Naive thymus-derived CD8-positive, alpha-beta T cell (primary cell): ENCODE measurements at regions not wholly inside any gene's neighbourhood (a gene's known extent, or its start where the extent isn't known, plus 50 kb on each side); places are given as distances from the start of the nearest gene placed in this dataset.

Experiments used
- ATAC-seq, 2 donors: fragments of 150-1000 bp; cut with Tn5 transposase in 1 of 2; sonication (Bioruptor Pico), chemical (Tn5 transposase) in 1 of 2; 1 replicate in 1 of 2; 2 replicates in 1 of 2; pipeline ENCODE4 v1.10.0; 2021; ENCODE audit warnings: mild to moderate bottlenecking in 2 of 2, moderate library complexity in 2 of 2
- POLR2A ChIA-PET: fragments of 350-600 bp; sonication (Branson Sonifier 250); formaldehyde crosslinking; loops from one replicate; lab custom pipeline; 2021; ENCODE audit warnings: antibody characterized with exemption; lab: Charles Lee
- DNase-seq, 10 donors: peaks; one replicate each; pipeline versions ENCODE4 v3.0.0 to v3.0.0-alpha.2; 2020 to 2022
- H3K27ac Mint-ChIP-seq, 10 donors: one replicate each; pipeline ENCODE4 v1.8.0; 2020 to 2022; ENCODE audit warnings: mild to moderate bottlenecking in 10 of 10, mixed read lengths in 10 of 10, moderate library complexity in 4 of 10, inconsistent platforms in 1 of 10
- H3K27me3 Mint-ChIP-seq, 5 donors: one replicate each; pipeline ENCODE4 v1.8.0; 2021 to 2022; ENCODE audit warnings: mixed read lengths in 5 of 5
- H3K36me3 Mint-ChIP-seq, 3 donors: one replicate each; pipeline ENCODE4 v1.8.0; 2020 to 2022; ENCODE audit warnings: mixed read lengths in 3 of 3, mild to moderate bottlenecking in 2 of 3, inconsistent platforms in 1 of 3
- H3K4me1 Mint-ChIP-seq, 4 donors: one replicate each; pipeline ENCODE4 v1.8.0; 2021 to 2022; ENCODE audit warnings: mixed read lengths in 4 of 4
- H3K4me3 Mint-ChIP-seq, 10 donors: one replicate each; pipeline ENCODE4 v1.8.0; 2020 to 2022; ENCODE audit warnings: mild to moderate bottlenecking in 10 of 10, mixed read lengths in 10 of 10, moderate library complexity in 6 of 10, inconsistent platforms in 1 of 10
- H3K9me3 Mint-ChIP-seq, 9 donors: one replicate each; pipeline ENCODE4 v1.8.0; 2020 to 2022; ENCODE audit warnings: mixed read lengths in 9 of 9, mild to moderate bottlenecking in 3 of 9, inconsistent platforms in 1 of 9, moderate library complexity in 1 of 9

DNA sequence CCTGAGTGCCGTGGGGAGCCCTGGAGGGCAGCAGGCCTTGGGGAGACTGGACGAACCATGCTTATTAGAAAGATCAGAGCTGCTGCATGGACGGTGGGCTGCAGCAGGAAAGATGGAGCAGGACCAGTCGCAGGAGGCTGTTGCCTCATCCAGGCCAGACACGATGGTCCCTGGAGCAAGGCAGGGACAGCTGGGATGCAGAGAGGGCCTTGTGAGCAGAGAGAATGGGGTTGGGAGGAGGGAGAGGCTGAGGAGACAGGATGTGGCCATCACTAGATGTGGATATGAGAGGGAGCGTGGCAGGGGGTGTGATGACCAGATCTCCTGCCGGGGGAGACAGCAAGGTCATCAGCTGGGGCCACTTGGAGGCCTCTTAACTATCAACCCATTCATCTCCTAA, 727.6 kb downstream of the PTPRU start:
- Mint-ChIP-seq H3K9me3 (no peaks in the 10 kb centered on the region), H3K4me1 (peaks cover 0 to 2% (median 0%) of the 10 kb centered on the region in 4 donors), H3K27me3 (peaks cover 1 to 38% (median 12%) of the 10 kb centered on the region in 5 donors), H3K27ac (no peak overlapping the region), H3K36me3 (no peaks in the 10 kb centered on the region), H3K4me3 (no peak overlapping the region)
- POLR2A ChIA-PET: no interaction called here
- ATAC-seq (no peak), DNase-seq (no peak)

DNA sequence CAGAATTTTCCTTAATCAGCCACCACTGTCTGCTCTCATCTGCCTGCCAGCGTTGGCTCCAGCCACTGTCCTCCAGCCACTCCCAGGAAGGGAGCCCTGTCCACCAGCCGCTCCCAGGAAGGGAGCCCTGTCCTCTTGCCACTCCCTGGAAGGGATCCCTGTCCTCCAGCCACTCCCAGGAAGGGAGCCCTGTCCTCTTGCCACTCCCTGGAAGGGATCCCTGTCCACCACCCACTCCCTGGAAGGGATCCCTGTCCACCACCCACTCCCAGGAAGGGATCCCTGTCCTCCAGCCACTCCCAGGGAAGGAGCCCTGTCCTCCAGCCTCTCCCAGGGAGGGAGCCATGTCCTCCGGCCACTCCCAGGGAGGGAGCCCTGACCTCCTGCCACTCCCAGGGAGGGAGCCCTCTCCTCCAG, 726.5 kb downstream of the PTPRU start:
- no peaks in the 10 kb centered on the region for H3K36me3 Mint-ChIP-seq
- no peak overlapping the region for H3K4me3 Mint-ChIP-seq
- H3K27me3 Mint-ChIP-seq: peaks cover 1 to 44% (median 12%) of the 10 kb centered on the region in 5 donors
- POLR2A ChIA-PET: no interaction called here
- ATAC-seq (no peak), DNase-seq (no peak)
- no peaks in the 10 kb centered on the region for H3K9me3 Mint-ChIP-seq
- H3K4me1 Mint-ChIP-seq: peaks cover 0 to 2% (median 0%) of the 10 kb centered on the region in 4 donors
- no peak overlapping the region for H3K27ac Mint-ChIP-seq

DNA sequence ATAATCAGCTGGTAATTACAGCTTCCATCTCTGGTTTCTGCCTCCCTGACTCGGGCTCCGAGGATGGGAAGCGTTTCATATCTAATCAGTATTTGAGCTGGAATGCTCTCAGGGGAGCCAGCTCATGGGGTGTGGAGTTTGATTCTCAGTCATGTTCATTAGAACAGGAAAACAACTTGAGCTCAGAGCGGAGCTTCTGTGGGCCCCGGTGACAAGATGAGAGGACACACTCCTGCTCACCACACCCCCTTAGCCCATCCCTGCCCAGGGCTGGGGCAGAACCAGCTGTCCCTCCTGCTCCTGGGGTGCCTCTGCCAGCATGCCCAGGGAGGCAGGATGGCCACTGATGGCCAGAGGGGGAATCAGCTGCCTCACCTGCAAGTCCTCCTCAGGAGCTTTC, 726.0 kb downstream of the PTPRU start:
- Mint-ChIP-seq H3K4me1 (peaks cover 0 to 2% (median 0%) of the 10 kb centered on the region in 4 donors), H3K36me3 (no peaks in the 10 kb centered on the region), H3K4me3 (no peak overlapping the region), H3K27me3 (peaks cover 1 to 45% (median 12%) of the 10 kb centered on the region in 5 donors), H3K27ac (no peak overlapping the region), H3K9me3 (no peaks in the 10 kb centered on the region)
- POLR2A ChIA-PET: no interaction called here
- no peak for DNase-seq
- ATAC-seq: no peak

DNA sequence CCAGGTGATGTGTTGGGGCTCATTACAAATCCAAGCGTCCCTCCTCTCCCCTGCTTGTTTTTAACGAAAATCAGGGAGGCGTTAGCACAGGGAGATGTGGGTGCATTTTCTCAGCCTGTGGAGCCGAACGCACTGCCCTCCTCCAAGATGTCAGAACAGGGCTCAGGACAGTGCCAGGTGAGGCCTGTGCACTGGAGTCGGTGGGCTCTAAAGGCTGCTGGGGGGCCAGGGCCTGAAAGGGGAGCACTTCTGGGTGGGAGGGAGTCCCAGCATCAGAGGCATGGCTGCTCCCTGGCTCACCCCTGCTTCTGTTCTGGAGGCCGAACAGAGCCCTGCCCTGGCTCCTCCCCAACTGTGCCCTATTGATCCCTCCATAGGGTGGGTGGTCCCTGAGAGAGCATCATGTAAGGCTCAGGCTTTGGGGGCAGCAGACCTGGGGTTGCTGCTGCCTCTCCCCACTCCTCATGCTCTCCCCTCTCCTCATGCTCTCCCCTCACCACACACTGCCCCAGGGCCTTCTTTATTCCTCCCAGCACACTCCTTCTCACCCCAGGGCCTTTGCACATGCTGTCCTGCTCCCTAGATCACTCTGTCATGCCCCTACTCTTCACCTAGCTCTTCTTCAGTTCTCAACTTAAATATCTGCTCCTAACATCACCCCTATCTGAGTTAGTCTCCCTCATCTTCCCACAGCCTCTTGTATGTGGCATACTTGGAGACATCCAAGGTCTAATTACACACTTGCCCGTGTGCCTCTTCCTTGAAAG, 725.2 kb downstream of the PTPRU start:
- peaks cover 0 to 2% (median 0%) of the 10 kb centered on the region in 4 donors for H3K4me1 Mint-ChIP-seq
- no peak overlapping the region for H3K4me3 Mint-ChIP-seq
- H3K27me3 Mint-ChIP-seq: peaks cover 1 to 49% (median 12%) of the 10 kb centered on the region in 5 donors
- no peak overlapping the region for H3K27ac Mint-ChIP-seq
- no peaks in the 10 kb centered on the region for H3K36me3 Mint-ChIP-seq
- no peaks in the 10 kb centered on the region for H3K9me3 Mint-ChIP-seq
- POLR2A ChIA-PET: no interaction called here
- DNase-seq: no peak
- ATAC-seq: no peak

DNA sequence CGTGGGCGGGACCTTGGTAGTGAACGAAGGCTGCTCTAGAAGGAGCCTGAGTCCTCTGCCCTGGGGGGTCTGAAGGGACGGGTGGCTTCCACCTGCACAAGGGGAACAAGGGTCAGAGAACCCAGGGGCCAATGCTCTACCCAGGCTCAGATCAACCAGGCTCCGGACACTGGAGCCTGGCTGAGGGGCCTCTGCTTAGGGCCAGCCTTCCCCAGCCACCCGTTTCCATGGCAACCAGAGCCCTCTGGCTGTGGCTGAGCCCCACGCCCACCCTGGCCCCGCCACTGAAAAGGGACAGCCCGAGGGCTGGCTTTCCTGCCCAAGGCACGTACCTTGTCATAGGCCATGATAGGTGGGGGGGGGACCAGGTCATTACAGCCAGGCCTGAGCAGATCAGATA, 724.6 kb downstream of the PTPRU start:
- H3K9me3 Mint-ChIP-seq: no peaks in the 10 kb centered on the region
- H3K4me3 Mint-ChIP-seq: no peak overlapping the region
- H3K27me3 Mint-ChIP-seq: peaks cover 0 to 44% (median 12%) of the 10 kb centered on the region in 5 donors
- no peak for ATAC-seq
- no peak for DNase-seq
- no peak overlapping the region for H3K27ac Mint-ChIP-seq
- peaks cover 0 to 2% (median 0%) of the 10 kb centered on the region in 4 donors for H3K4me1 Mint-ChIP-seq
- H3K36me3 Mint-ChIP-seq: no peaks in the 10 kb centered on the region
- POLR2A ChIA-PET: no interaction called here

DNA sequence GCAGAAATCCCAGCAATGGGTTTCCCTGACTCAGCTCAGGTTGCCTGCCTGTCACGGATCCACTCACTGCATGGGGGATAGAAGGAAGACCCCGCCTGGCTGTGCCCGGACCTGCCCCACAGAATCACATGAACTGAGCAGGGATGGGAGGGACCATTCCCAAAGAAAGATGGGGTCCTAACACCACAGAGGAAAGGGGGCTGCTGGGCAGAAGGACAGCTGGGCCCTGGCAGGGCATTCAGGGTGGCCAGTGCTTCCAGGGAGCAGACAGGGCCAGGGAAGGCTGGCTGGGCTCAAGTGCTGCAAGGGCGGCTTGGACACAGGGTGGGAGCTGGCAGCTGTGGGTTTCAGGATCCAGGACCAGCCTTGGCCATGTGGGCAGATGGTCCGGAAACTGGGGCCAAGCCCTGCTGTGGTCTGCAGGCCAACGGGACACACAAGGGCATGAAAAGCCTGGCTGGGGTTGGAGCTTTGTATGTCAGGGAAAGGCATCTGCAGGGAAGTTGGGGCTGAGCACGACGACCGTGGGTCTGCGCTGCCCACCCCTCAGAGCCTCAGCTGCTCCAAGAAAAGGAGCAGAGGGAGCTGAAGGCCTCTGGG, 723.9 kb downstream of the PTPRU start:
- Mint-ChIP-seq H3K9me3 (no peaks in the 10 kb centered on the region), H3K4me3 (no peak overlapping the region), H3K36me3 (no peaks in the 10 kb centered on the region), H3K4me1 (peaks cover 0 to 4% (median 0%) of the 10 kb centered on the region in 4 donors), H3K27ac (no peak overlapping the region), H3K27me3 (peaks cover 0 to 41% (median 11%) of the 10 kb centered on the region in 5 donors)
- DNase-seq (no peak), ATAC-seq (no peak)
- POLR2A ChIA-PET: no interaction called here

DNA sequence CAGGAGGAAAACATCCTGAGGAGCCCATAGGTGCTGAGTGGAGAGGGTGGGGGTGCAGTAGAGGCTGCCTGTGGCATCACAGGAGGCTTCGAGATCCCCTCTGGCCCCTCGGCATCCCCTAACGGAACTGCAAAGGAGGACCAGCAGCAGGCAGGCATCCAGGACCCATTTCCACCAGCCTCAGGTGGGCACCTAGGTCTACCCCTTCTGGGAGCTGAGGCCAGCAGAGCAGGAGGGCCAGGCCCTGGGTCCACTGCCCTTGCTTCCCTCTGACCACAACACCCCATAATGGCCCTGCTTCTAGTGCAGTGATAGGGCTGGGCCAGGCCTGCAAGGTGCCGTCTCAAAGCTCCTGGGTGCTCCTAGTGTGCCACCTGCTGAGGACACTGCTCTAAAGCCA, 723.0 kb downstream of the PTPRU start:
- H3K4me1 Mint-ChIP-seq: peaks cover 0 to 4% (median 0%) of the 10 kb centered on the region in 4 donors

DNA sequence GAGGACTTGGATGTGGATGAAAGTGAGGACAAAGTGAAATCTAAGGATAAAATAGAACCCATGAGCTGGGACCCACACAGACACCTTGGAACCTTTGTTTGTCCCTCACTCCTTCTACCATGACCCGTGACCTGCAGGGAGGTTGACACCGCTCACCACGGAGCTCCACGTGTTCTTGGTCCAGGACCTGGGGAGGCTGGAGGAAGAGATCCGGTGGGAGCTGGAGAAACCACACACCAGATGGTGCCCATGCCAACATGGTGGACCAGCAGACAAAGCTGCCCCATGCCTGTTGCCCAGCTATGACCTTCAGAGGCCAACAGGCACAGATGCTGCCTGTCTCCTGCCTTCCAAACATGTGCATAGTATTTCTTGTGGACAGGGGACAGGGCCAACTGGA, 721.9 kb downstream of the PTPRU start:
- POLR2A ChIA-PET: no interaction called here
- ATAC-seq (no peak), DNase-seq (no peak)
- H3K27me3 Mint-ChIP-seq: peaks cover 2 to 35% (median 10%) of the 10 kb centered on the region in 5 donors
- H3K27ac Mint-ChIP-seq: no peak overlapping the region
- no peaks in the 10 kb centered on the region for H3K9me3 Mint-ChIP-seq
- H3K4me1 Mint-ChIP-seq: peaks cover 0 to 2% (median 0%) of the 10 kb centered on the region in 4 donors
- no peaks in the 10 kb centered on the region for H3K36me3 Mint-ChIP-seq
- no peak overlapping the region for H3K4me3 Mint-ChIP-seq

More for the DNA sequence above, 723.0 kb downstream of the PTPRU start:
- Mint-ChIP-seq H3K36me3 (no peaks in the 10 kb centered on the region), H3K27ac (peak overlapping the region in 1 of 10 donors; percentile 66), H3K4me3 (no peak overlapping the region), H3K9me3 (no peaks in the 10 kb centered on the region), H3K27me3 (peaks cover 0 to 36% (median 11%) of the 10 kb centered on the region in 5 donors)
- POLR2A ChIA-PET: no interaction called here
- DNase-seq: no peak
- no peak for ATAC-seq

DNA sequence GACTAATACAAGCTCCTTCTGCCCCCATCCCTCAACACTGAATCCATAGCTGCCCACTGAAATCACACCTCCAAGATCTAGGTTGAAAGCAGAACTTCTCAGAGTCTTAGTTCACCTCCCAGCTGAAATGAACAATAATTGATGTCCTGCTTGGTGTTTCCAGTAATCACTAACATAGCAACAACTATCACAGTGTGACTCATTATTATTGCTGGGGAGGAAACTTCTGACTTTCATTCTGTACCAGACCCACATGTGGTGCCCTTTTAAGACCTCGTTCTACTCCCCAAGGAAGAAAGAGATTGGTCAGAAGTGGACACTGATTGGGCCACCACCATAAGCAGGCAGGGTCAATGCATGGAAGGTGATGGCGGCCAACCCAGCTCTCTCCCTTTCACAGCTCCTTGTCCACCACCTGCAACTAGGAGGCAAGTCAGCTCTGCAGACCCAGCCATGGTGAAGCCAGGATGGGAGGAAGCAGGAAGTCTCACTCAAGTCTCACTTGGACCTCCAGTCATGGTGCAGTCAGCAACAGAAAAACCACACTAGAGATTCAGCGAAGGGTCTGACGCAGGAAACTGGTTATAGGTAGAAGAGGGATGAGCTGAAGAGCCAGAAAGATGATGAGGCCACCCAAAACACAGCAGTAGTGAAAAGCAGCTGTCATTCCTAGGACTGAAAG, 720.2 kb downstream of the PTPRU start:
- no peak for DNase-seq

DNA sequence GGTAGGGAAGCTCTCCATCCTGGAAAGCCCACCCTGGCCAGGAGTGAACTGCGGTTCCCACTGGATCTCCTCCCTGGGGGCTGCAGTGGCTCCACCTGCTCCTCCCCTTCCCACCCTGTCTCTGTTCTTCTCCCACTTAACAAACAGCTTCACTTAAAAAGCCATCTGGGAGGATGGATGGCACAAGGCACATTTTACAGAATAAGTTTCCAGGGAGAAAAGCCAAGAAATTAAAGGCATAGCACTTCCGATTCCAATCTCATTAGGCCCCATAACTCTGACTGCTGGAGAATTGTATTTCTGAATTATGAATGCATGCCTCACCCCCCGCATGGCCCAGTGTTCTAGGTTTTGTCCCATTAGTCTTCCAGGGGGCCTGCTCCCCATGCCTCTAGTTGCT, 718.3 kb downstream of the PTPRU start:
- POLR2A ChIA-PET: no interaction called here
- H3K27me3 Mint-ChIP-seq: peaks cover 6 to 32% (median 11%) of the 10 kb centered on the region in 5 donors

More for the DNA sequence above, 720.2 kb downstream of the PTPRU start:
- Mint-ChIP-seq H3K27ac (no peak overlapping the region), H3K4me1 (peaks cover 0 to 2% (median 0%) of the 10 kb centered on the region in 4 donors), H3K9me3 (peaks cover 0 to 2% (median 0%) of the 10 kb centered on the region in 9 donors), H3K27me3 (peaks cover 4 to 36% (median 10%) of the 10 kb centered on the region in 5 donors), H3K4me3 (no peak overlapping the region), H3K36me3 (no peaks in the 10 kb centered on the region)
- no peak for ATAC-seq
- POLR2A ChIA-PET: no interaction called here

DNA sequence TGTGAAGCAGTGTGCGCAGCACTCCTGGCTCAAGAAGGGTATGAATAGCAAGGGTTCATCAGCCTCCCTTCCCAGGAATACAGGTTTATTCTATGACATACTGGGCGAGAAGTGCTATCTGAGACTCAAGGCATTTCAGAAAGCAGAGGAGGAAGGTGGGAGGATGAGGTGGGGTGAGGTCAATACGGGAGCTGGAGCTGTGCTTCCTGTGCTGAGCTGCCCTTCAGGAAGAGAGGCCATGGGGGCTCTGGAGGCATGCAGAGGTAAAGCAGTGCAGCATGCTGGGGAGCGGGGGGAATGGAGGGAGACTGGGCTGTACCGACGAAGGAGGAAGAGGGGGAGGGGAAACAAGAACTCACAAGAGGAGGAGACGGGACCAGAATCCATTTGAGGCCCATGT, 717.6 kb downstream of the PTPRU start:
- ATAC-seq: no peak
- Mint-ChIP-seq H3K27me3 (peaks cover 6 to 31% (median 11%) of the 10 kb centered on the region in 5 donors), H3K4me1 (peaks cover 0 to 2% (median 0%) of the 10 kb centered on the region in 4 donors), H3K4me3 (no peak overlapping the region), H3K27ac (no peak overlapping the region), H3K36me3 (no peaks in the 10 kb centered on the region), H3K9me3 (peaks cover 0 to 2% (median 0%) of the 10 kb centered on the region in 9 donors)
- POLR2A ChIA-PET: no interaction called here
- no peak for DNase-seq

More for the DNA sequence above, 718.3 kb downstream of the PTPRU start:
- Mint-ChIP-seq H3K27ac (no peak overlapping the region), H3K9me3 (peaks cover 0 to 2% (median 0%) of the 10 kb centered on the region in 9 donors), H3K4me3 (no peak overlapping the region), H3K36me3 (no peaks in the 10 kb centered on the region), H3K4me1 (peaks cover 0 to 2% (median 0%) of the 10 kb centered on the region in 4 donors)
- ATAC-seq (no peak), DNase-seq (no peak)

DNA sequence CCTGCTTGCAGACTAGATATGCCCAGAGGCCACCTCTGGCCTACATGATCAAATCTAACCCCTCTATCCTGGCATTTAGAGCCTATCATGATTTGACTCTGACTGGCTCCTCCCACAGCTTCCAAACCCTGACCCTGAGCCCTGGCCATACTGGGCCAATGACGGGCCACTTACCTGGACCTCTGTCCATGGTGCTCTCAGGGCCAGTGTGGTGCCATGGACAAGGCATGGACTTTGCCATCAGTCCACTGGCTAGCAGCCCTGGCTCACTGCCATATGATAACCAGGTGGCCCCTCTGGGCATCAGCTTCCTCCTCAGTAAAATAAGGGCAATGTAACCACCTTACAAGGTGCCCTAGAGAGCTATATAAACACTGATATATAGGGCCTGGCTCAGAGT, 713.4 kb downstream of the PTPRU start:
- POLR2A ChIA-PET: no interaction called here
- Mint-ChIP-seq H3K27me3 (peaks cover 9 to 56% (median 27%) of the 10 kb centered on the region in 5 donors), H3K4me1 (no peaks in the 10 kb centered on the region), H3K4me3 (no peak overlapping the region), H3K9me3 (peaks cover 0 to 2% (median 0%) of the 10 kb centered on the region in 9 donors), H3K27ac (no peak overlapping the region), H3K36me3 (no peaks in the 10 kb centered on the region)
- no peak for DNase-seq
- no peak for ATAC-seq

DNA sequence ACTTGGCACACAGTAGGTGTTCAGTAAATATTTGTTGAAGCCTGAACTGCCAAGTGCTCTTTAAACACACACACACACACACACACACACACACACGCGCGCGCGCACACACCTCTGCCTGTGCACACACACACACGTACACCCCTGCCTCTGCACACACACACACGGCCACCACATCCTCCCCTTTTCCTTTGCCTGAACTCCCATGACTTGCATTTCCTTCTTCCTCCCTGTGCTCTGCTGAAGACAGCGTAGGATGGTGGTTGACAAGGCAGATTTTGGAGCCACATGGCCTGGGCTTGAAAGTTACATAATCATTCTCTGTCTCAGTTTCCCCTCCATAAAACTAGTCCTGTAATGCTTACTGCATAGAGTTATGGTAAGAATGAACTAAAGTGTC, 712.3 kb downstream of the PTPRU start:
- DNase-seq (no peak), ATAC-seq (no peak)
- POLR2A ChIA-PET: no interaction called here
- H3K27ac Mint-ChIP-seq: peak overlapping the region in 1 of 10 donors; percentile 74
- no peaks in the 10 kb centered on the region for H3K36me3 Mint-ChIP-seq
- peaks cover 6 to 56% (median 23%) of the 10 kb centered on the region in 5 donors for H3K27me3 Mint-ChIP-seq
- H3K9me3 Mint-ChIP-seq: peaks cover 0 to 2% (median 0%) of the 10 kb centered on the region in 9 donors
- H3K4me3 Mint-ChIP-seq: no peak overlapping the region
- H3K4me1 Mint-ChIP-seq: no peaks in the 10 kb centered on the region
